Breast epithelium (tissue), 3 donors: ENCODE measurements at regions not wholly inside any gene's neighbourhood (a gene's known extent, or its start where the extent isn't known, plus 50 kb on each side); places are given as distances from the start of the nearest gene placed in this dataset.

Experiments
- CTCF ChIP-seq, 3 donors: fragments of 450-650 bp; IDR thresholded peaks; one replicate each; pipeline ENCODE4 v1.5.1; 2016 to 2017; ENCODE audit warnings: antibody characterized with exemption in 3 of 3, mild to moderate bottlenecking in 3 of 3, moderate library complexity in 3 of 3
- POLR2A ChIP-seq: fragments of 450-650 bp; IDR thresholded peaks from one replicate; pipeline ENCODE4 v1.6.1; 2016; ENCODE audit warnings: antibody characterized with exemption, mild to moderate bottlenecking, moderate library complexity

DNA sequence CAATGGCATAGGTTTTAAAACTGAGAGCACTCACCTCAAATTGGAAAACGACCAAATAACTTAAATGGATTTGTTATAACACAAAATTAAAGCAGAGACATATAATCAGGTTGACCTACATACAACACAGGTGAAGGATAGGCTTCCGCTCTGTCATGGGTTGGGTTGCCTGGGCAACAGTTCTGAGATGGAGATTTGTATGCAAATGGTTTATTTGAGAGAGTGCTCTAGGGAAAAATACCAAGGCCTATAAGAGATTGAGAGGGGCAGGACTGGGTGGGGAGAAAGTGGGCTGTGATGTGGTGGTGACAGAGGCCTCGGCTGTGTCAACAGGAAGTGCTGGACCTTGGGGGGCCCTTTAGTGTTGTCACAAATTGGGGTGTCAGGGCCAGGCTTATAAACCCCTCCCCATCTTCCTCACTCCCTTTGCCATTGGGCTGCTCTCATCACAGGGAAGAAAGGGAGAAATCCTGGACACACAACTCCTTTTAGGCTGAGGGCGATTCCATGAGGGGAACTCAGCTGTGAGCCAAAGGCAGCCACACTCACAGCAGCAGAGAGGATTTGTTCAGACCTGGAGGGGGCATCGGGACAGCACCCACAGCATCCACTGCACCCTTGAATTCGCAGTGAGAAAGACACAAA, 105.4 kb upstream of the LYZL1 start:
- TF ChIP-seq POLR2A (no peak), CTCF (IDR thresholded peaks at IDR 0.05) (no peak)
